ENCODE measurements at regions not wholly inside any gene's neighbourhood (a gene's known extent, or its start where the extent isn't known, plus 50 kb on each side); places are given as distances from the start of the nearest gene placed in this dataset.

- WGBS, 5 donors: 77 to 90% (median 81%) methylated on average over 4 of the region's 4 CpGs
- Histone ChIP-seq H3K27ac (no peak overlapping the region), H3K9me3 (no peaks in the 10 kb centered on the region), H3K4me3 (no peak overlapping the region), H3K27me3 (replicated peaks in 1 of 7) (peaks cover 0 to 23% (median 0%) of the 10 kb centered on the region in 7 donors), H3K36me3 (no peaks in the 10 kb centered on the region), H3K4me1 (no peaks in the 10 kb centered on the region)
- intact Hi-C loops (cut with DNase I; ENCODE audit: low total_unique reads): no loop called here
- TF ChIP-seq CTCF (IDR thresholded peaks at IDR 0.05 in 8 of 11, conservative IDR thresholded peaks at IDR 0.05 in 3 of 11) (no peak), POLR2A (IDR thresholded peaks at IDR 0.05) (no peak), POLR2AphosphoS5 (IDR thresholded peaks at IDR 0.05) (no peak)
- no peak for DNase-seq
Observed at GRCh38 chr1:232291261-232291660, 338.7 kb downstream of the SIPA1L2 start.

DNA sequence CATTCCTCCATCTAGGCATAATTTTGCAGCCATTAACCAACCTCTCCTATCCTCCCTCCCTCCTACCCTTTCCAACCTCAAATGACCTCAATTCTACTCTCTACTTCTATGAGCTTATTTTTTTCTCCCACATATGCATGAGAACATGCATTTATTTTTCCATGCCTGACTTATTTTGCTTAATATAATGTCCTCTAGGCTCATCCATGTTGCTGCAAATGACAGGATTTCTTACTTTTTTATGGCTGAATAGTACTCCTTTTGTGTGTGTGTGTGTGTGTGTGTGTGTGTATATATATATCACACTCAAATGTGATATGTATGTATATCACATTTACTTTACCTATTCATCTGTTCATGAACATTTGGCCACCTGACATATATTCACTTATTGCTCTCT, 339.4 kb downstream of the SIPA1L2 start:
- TF ChIP-seq POLR2A (IDR thresholded peaks at IDR 0.05) (no peak), CTCF (IDR thresholded peaks at IDR 0.05 in 8 of 11, conservative IDR thresholded peaks at IDR 0.05 in 3 of 11) (no peak), POLR2AphosphoS5 (IDR thresholded peaks at IDR 0.05) (no peak)
- Histone ChIP-seq H3K27me3 (replicated peaks in 1 of 7) (peaks cover 0 to 16% (median 0%) of the 10 kb centered on the region in 7 donors), H3K9me3 (no peaks in the 10 kb centered on the region), H3K36me3 (no peaks in the 10 kb centered on the region), H3K4me1 (no peaks in the 10 kb centered on the region), H3K27ac (no peak overlapping the region), H3K4me3 (no peak overlapping the region)
- intact Hi-C loops (cut with DNase I; ENCODE audit: low total_unique reads): no loop called here
- no peak for DNase-seq

- H3K36me3 ChIP-seq: no peaks in the 10 kb centered on the region
- WGBS, 5 donors: 47 to 82% (median 66%) methylated on average over 3 to 8 of the region's 8 CpGs
- TF ChIP-seq POLR2A (IDR thresholded peaks at IDR 0.05) (no peak), CTCF (IDR thresholded peaks at IDR 0.05 in 8 of 11, conservative IDR thresholded peaks at IDR 0.05 in 3 of 11) (no peak), POLR2AphosphoS5 (IDR thresholded peaks at IDR 0.05) (no peak)
- peaks cover 0 to 19% (median 0%) of the 10 kb centered on the region in 7 donors for H3K27me3 ChIP-seq (replicated peaks in 1 of 7)
- DNase-seq: no peak
- H3K4me1 ChIP-seq: no peaks in the 10 kb centered on the region
- H3K9me3 ChIP-seq: no peaks in the 10 kb centered on the region
- no peak overlapping the region for H3K4me3 ChIP-seq
- intact Hi-C loops (cut with DNase I; ENCODE audit: low total_unique reads): no loop called here
- no peak overlapping the region for H3K27ac ChIP-seq
Observed at GRCh38 chr1:232287676-232288569, 342.0 kb downstream of the SIPA1L2 start.

DNA sequence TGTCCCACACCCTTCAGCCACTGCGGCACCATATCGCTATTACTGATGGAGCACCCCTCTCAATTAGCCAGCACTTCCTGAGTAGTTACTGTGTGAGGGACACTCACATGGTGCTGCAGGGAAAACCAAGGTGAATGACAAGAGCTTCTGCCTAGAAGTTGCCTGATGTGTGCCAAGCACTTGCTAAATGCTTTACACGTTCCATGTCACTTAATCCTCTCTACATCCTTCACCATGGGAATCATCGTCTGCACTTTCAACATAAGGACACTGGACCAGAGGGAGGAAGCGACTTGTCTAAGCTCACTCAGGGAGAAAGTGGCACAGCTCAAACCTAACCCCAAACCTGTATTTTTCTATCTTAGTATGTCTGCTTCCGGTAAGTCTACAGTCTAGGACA, 344.8 kb downstream of the SIPA1L2 start:
- 76 to 97% (median 91%) methylated on average over 6 of the region's 6 CpGs for WGBS, 5 donors
- Histone ChIP-seq H3K9me3 (no peaks in the 10 kb centered on the region), H3K4me3 (no peak overlapping the region), H3K27ac (no peak overlapping the region), H3K36me3 (no peaks in the 10 kb centered on the region), H3K4me1 (no peaks in the 10 kb centered on the region), H3K27me3 (replicated peaks in 1 of 7) (peaks cover 0 to 9% (median 0%) of the 10 kb centered on the region in 7 donors)
- intact Hi-C loops (cut with DNase I; ENCODE audit: low total_unique reads): no loop called here
- no peak for TF ChIP-seq POLR2AphosphoS5 (IDR thresholded peaks at IDR 0.05)
- TF ChIP-seq CTCF (IDR thresholded peaks at IDR 0.05 in 8 of 11, conservative IDR thresholded peaks at IDR 0.05 in 3 of 11): no peak
- no peak for TF ChIP-seq POLR2A (IDR thresholded peaks at IDR 0.05)
- DNase-seq: no peak
